ENCODE measurements at regions not wholly inside any gene's neighbourhood (a gene's known extent, or its start where the extent isn't known, plus 50 kb on each side); places are given as distances from the start of the nearest gene placed in this dataset.
"Not testable (repeated sequence)": the region's sequence is repeated elsewhere in the genome, so short reads cannot be mapped to it uniquely, and the experiment has no call there.

- DNase-seq (ENCODE audit: low spot score) = no peak
These were observed 162.6 kb downstream of the PMAIP1 start for GRCh38 chr18:60062396-60062795.

GRCh38 chr18:60060578-60060977, 160.8 kb downstream of the PMAIP1 start:
- DNase-seq (ENCODE audit: low spot score) = no peak

GRCh38 chr18:60060026-60060425, 160.2 kb downstream of the PMAIP1 start:
- DNase-seq (ENCODE audit: low spot score) = no peak

GRCh38 chr18:60059216-60059615, 159.4 kb downstream of the PMAIP1 start:
- no peak for DNase-seq (ENCODE audit: low spot score)

- DNase-seq (ENCODE audit: low spot score) = peak; percentile 24
These were observed 154.0 kb downstream of the PMAIP1 start for GRCh38 chr18:60053747-60054304.

GRCh38 chr18:60050821-60051220, 151.0 kb downstream of the PMAIP1 start:
- no peak for DNase-seq (ENCODE audit: low spot score)

- no peak for DNase-seq (ENCODE audit: low spot score)
These were observed 149.4 kb downstream of the PMAIP1 start for GRCh38 chr18:60049172-60049571.

- DNase-seq (ENCODE audit: low spot score) = no peak
These were observed 147.8 kb downstream of the PMAIP1 start for GRCh38 chr18:60047556-60047955.

GRCh38 chr18:60044290-60045006, 144.7 kb downstream of the PMAIP1 start:
- no peak for DNase-seq (ENCODE audit: low spot score)

GRCh38 chr18:60040971-60041370, 141.2 kb downstream of the PMAIP1 start:
- no peak for DNase-seq (ENCODE audit: low spot score)

- DNase-seq (ENCODE audit: low spot score) = no peak
These were observed 138.9 kb downstream of the PMAIP1 start for GRCh38 chr18:60038731-60039130.

- DNase-seq (ENCODE audit: low spot score) = no peak
These were observed 127.6 kb downstream of the PMAIP1 start for GRCh38 chr18:60027397-60027796.

GRCh38 chr18:60024857-60025256, 125.1 kb downstream of the PMAIP1 start:
- no peak for DNase-seq (ENCODE audit: low spot score)

- DNase-seq (ENCODE audit: low spot score) = no peak
These were observed 124.5 kb downstream of the PMAIP1 start for GRCh38 chr18:60024345-60024744.

- no peak for DNase-seq (ENCODE audit: low spot score)
These were observed 123.0 kb downstream of the PMAIP1 start for GRCh38 chr18:60022671-60023276.

- no peak for DNase-seq (ENCODE audit: low spot score)
These were observed 121.8 kb downstream of the PMAIP1 start for GRCh38 chr18:60021556-60021955.

GRCh38 chr18:60020107-60020925, 120.5 kb downstream of the PMAIP1 start:
- no peak for DNase-seq (ENCODE audit: low spot score)

GRCh38 chr18:60019463-60019840, 119.7 kb downstream of the PMAIP1 start:
- peak; percentile 34 for DNase-seq (ENCODE audit: low spot score)

- no peak for DNase-seq (ENCODE audit: low spot score)
These were observed 119.0 kb downstream of the PMAIP1 start for GRCh38 chr18:60018618-60019462.

- DNase-seq (ENCODE audit: low spot score) = not testable (repeated sequence)
These were observed 118.3 kb downstream of the PMAIP1 start for GRCh38 chr18:60018134-60018533.

- DNase-seq (ENCODE audit: low spot score) = no peak
These were observed 117.6 kb downstream of the PMAIP1 start for GRCh38 chr18:60017371-60017770.

- DNase-seq (ENCODE audit: low spot score) = not testable (repeated sequence)
These were observed 116.0 kb downstream of the PMAIP1 start for GRCh38 chr18:60015826-60016225.
